ENCODE measurements at regions not wholly inside any gene's neighbourhood (a gene's known extent, or its start where the extent isn't known, plus 50 kb on each side); places are given as distances from the start of the nearest gene placed in this dataset.

- Histone ChIP-seq H3K4me1 (ENCODE audit: control insufficient read depth, low read depth, low read length) (no peaks in the 10 kb centered on the region), H3K9me3 (ENCODE audit: control insufficient read depth, low read depth, low read length) (no peaks in the 10 kb centered on the region), H3K9ac (ENCODE audit: low read length) (no peak overlapping the region), H3K36me3 (ENCODE audit: control insufficient read depth, low read depth, low read length) (no peaks in the 10 kb centered on the region), H3K27me3 (ENCODE audit: control insufficient read depth, insufficient read depth, low read length) (no peaks in the 10 kb centered on the region), H3K27ac (ENCODE audit: low read length) (no peak overlapping the region), H3K4me3 (ENCODE audit: low read length) (no peak overlapping the region)
Measured at GRCh38 chr3:71903936-71904335, 119.0 kb upstream of the PROK2 start.

GRCh38 chr3:71903112-71903495 lies 118.2 kb upstream of the PROK2 start:
- Histone ChIP-seq H3K4me3 (ENCODE audit: low read length) (no peak overlapping the region), H3K4me1 (ENCODE audit: control insufficient read depth, low read depth, low read length) (no peaks in the 10 kb centered on the region), H3K9me3 (ENCODE audit: control insufficient read depth, low read depth, low read length) (no peaks in the 10 kb centered on the region), H3K36me3 (ENCODE audit: control insufficient read depth, low read depth, low read length) (no peaks in the 10 kb centered on the region), H3K27ac (ENCODE audit: low read length) (no peak overlapping the region), H3K9ac (ENCODE audit: low read length) (no peak overlapping the region), H3K27me3 (ENCODE audit: control insufficient read depth, insufficient read depth, low read length) (no peaks in the 10 kb centered on the region)

GRCh38 chr3:71902258-71903111 lies 117.5 kb upstream of the PROK2 start:
- Histone ChIP-seq H3K9me3 (ENCODE audit: control insufficient read depth, low read depth, low read length) (no peaks in the 10 kb centered on the region), H3K4me1 (ENCODE audit: control insufficient read depth, low read depth, low read length) (no peaks in the 10 kb centered on the region), H3K27ac (ENCODE audit: low read length) (no peak overlapping the region), H3K27me3 (ENCODE audit: control insufficient read depth, insufficient read depth, low read length) (no peaks in the 10 kb centered on the region), H3K9ac (ENCODE audit: low read length) (no peak overlapping the region), H3K4me3 (ENCODE audit: low read length) (no peak overlapping the region), H3K36me3 (ENCODE audit: control insufficient read depth, low read depth, low read length) (no peaks in the 10 kb centered on the region)

GRCh38 chr3:71901645-71902044 lies 116.7 kb upstream of the PROK2 start:
- Histone ChIP-seq H3K9ac (ENCODE audit: low read length) (no peak overlapping the region), H3K36me3 (ENCODE audit: control insufficient read depth, low read depth, low read length) (no peaks in the 10 kb centered on the region), H3K27ac (ENCODE audit: low read length) (no peak overlapping the region), H3K27me3 (ENCODE audit: control insufficient read depth, insufficient read depth, low read length) (no peaks in the 10 kb centered on the region), H3K4me1 (ENCODE audit: control insufficient read depth, low read depth, low read length) (no peaks in the 10 kb centered on the region), H3K9me3 (ENCODE audit: control insufficient read depth, low read depth, low read length) (no peaks in the 10 kb centered on the region), H3K4me3 (ENCODE audit: low read length) (no peak overlapping the region)

GRCh38 chr3:71900057-71900456 lies 115.1 kb upstream of the PROK2 start:
- Histone ChIP-seq H3K4me3 (ENCODE audit: low read length) (no peak overlapping the region), H3K9ac (ENCODE audit: low read length) (no peak overlapping the region), H3K27me3 (ENCODE audit: control insufficient read depth, insufficient read depth, low read length) (no peaks in the 10 kb centered on the region), H3K9me3 (ENCODE audit: control insufficient read depth, low read depth, low read length) (no peaks in the 10 kb centered on the region), H3K27ac (ENCODE audit: low read length) (no peak overlapping the region), H3K36me3 (ENCODE audit: control insufficient read depth, low read depth, low read length) (no peaks in the 10 kb centered on the region), H3K4me1 (ENCODE audit: control insufficient read depth, low read depth, low read length) (no peaks in the 10 kb centered on the region)

- Histone ChIP-seq H3K27ac (ENCODE audit: low read length) (no peak overlapping the region), H3K4me1 (ENCODE audit: control insufficient read depth, low read depth, low read length) (peaks cover 6% of the 10 kb centered on the region), H3K9me3 (ENCODE audit: control insufficient read depth, low read depth, low read length) (no peaks in the 10 kb centered on the region), H3K4me3 (ENCODE audit: low read length) (no peak overlapping the region), H3K27me3 (ENCODE audit: control insufficient read depth, insufficient read depth, low read length) (no peaks in the 10 kb centered on the region), H3K9ac (ENCODE audit: low read length) (no peak overlapping the region), H3K36me3 (ENCODE audit: control insufficient read depth, low read depth, low read length) (no peaks in the 10 kb centered on the region)
Measured at GRCh38 chr3:71896751-71897150, 111.8 kb upstream of the PROK2 start.

GRCh38 chr3:71893702-71894479 lies 108.9 kb upstream of the PROK2 start:
- no peak overlapping the region for H3K27ac ChIP-seq (ENCODE audit: low read length)
- peaks cover 6% of the 10 kb centered on the region for H3K4me1 ChIP-seq (ENCODE audit: control insufficient read depth, low read depth, low read length)
- no peaks in the 10 kb centered on the region for H3K36me3 ChIP-seq (ENCODE audit: control insufficient read depth, low read depth, low read length)
- H3K27me3 ChIP-seq (ENCODE audit: control insufficient read depth, insufficient read depth, low read length), result no peaks in the 10 kb centered on the region
- no peak overlapping the region for H3K4me3 ChIP-seq (ENCODE audit: low read length)
- no peaks in the 10 kb centered on the region for H3K9me3 ChIP-seq (ENCODE audit: control insufficient read depth, low read depth, low read length)
- H3K9ac ChIP-seq (ENCODE audit: low read length), result no peak overlapping the region

- Histone ChIP-seq H3K36me3 (ENCODE audit: control insufficient read depth, low read depth, low read length) (no peaks in the 10 kb centered on the region), H3K27ac (ENCODE audit: low read length) (no peak overlapping the region), H3K9ac (ENCODE audit: low read length) (no peak overlapping the region), H3K9me3 (ENCODE audit: control insufficient read depth, low read depth, low read length) (no peaks in the 10 kb centered on the region), H3K27me3 (ENCODE audit: control insufficient read depth, insufficient read depth, low read length) (no peaks in the 10 kb centered on the region), H3K4me3 (ENCODE audit: low read length) (no peak overlapping the region), H3K4me1 (ENCODE audit: control insufficient read depth, low read depth, low read length) (peaks cover 6% of the 10 kb centered on the region)
Measured at GRCh38 chr3:71893122-71893521, 108.2 kb upstream of the PROK2 start.

GRCh38 chr3:71891483-71891882 lies 106.5 kb upstream of the PROK2 start:
- no peaks in the 10 kb centered on the region for H3K27me3 ChIP-seq (ENCODE audit: control insufficient read depth, insufficient read depth, low read length)

GRCh38 chr3:71890356-71890931 lies 105.5 kb upstream of the PROK2 start:
- H3K36me3 ChIP-seq (ENCODE audit: control insufficient read depth, low read depth, low read length), result no peaks in the 10 kb centered on the region
- no peak overlapping the region for H3K9ac ChIP-seq (ENCODE audit: low read length)
- no peaks in the 10 kb centered on the region for H3K9me3 ChIP-seq (ENCODE audit: control insufficient read depth, low read depth, low read length)
- H3K27ac ChIP-seq (ENCODE audit: low read length), result no peak overlapping the region
- H3K27me3 ChIP-seq (ENCODE audit: control insufficient read depth, insufficient read depth, low read length), result no peaks in the 10 kb centered on the region
- peaks cover 10% of the 10 kb centered on the region for H3K4me1 ChIP-seq (ENCODE audit: control insufficient read depth, low read depth, low read length)
- no peak overlapping the region for H3K4me3 ChIP-seq (ENCODE audit: low read length)

More at GRCh38 chr3:71891483-71891882, 106.5 kb upstream of the PROK2 start:
- Histone ChIP-seq H3K36me3 (ENCODE audit: control insufficient read depth, low read depth, low read length) (no peaks in the 10 kb centered on the region), H3K9me3 (ENCODE audit: control insufficient read depth, low read depth, low read length) (no peaks in the 10 kb centered on the region), H3K4me1 (ENCODE audit: control insufficient read depth, low read depth, low read length) (peaks cover 6% of the 10 kb centered on the region), H3K27ac (ENCODE audit: low read length) (no peak overlapping the region), H3K4me3 (ENCODE audit: low read length) (no peak overlapping the region), H3K9ac (ENCODE audit: low read length) (no peak overlapping the region)

GRCh38 chr3:71887256-71887655 lies 102.3 kb upstream of the PROK2 start:
- Histone ChIP-seq H3K36me3 (ENCODE audit: control insufficient read depth, low read depth, low read length) (no peaks in the 10 kb centered on the region), H3K4me3 (ENCODE audit: low read length) (no peak overlapping the region), H3K27me3 (ENCODE audit: control insufficient read depth, insufficient read depth, low read length) (no peaks in the 10 kb centered on the region), H3K9me3 (ENCODE audit: control insufficient read depth, low read depth, low read length) (no peaks in the 10 kb centered on the region), H3K27ac (ENCODE audit: low read length) (no peak overlapping the region), H3K4me1 (ENCODE audit: control insufficient read depth, low read depth, low read length) (peaks cover 10% of the 10 kb centered on the region), H3K9ac (ENCODE audit: low read length) (no peak overlapping the region)
